Bronchial epithelial cell (primary cell): ENCODE measurements at regions not wholly inside any gene's neighbourhood (a gene's known extent, or its start where the extent isn't known, plus 50 kb on each side); places are given as distances from the start of the nearest gene placed in this dataset.
A peak's percentile ranks its signal among the peaks of the same experiment; 100 is the strongest.
"Not testable (repeated sequence)": the region's sequence is repeated elsewhere in the genome, so short reads cannot be mapped to it uniquely, and the experiment has no call there.

ENCODE experiments used
- DNase-seq: peaks from one replicate; pipeline ENCODE4 v3.0.0-alpha.2; 2010; ENCODE audit warnings: low read depth
- FAIRE-seq: peaks from 2 replicates; lab custom pipeline; 2011; peaks lifted over from hg19 to GRCh38; lab: Jason Lieb, UNC
- H3K27me3 ChIP-seq: 2 replicates; pipeline ENCODE4 v1.5.1; 2011; ENCODE audit warnings: low read length; ENCODE audit not compliant: control insufficient read depth, insufficient read depth
- H3K36me3 ChIP-seq: 2 replicates; pipeline ENCODE4 v1.5.1; 2011; ENCODE audit warnings: low read length; ENCODE audit not compliant: control insufficient read depth, insufficient read depth
- H3K4me3 ChIP-seq: 2 replicates; pipeline ENCODE4 v1.5.1; 2011; ENCODE audit warnings: mild to moderate bottlenecking, low read depth, low read length, control low read depth
- TF ChIP-seq, protein P1 (sequence below): IDR thresholded peaks from 2 replicates; pipeline ENCODE4 v1.5.1; 2011; ENCODE audit warnings: mild to moderate bottlenecking, moderate library complexity, low read length, control low read depth, inconsistent platforms; ENCODE audit not compliant: insufficient read depth, severe bottlenecking

DNA sequence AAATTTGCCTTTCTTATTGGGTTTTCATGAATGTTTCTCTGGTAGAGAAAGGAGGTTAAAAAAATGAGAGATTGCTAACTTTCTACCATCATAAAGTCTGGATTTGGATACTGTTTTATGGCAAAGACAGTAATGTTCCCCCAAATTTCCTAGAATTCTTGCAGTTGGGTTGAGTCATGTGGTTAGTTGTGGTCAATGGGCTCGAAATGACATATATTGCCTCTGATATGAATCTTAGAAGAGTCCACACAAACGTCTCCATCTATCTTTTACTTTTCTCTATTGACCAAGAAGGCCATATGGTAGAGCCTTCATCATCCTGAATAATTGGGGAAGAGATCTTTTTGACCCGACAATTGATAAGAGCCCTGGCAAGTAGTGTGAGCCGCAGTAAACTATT, 119.5 kb upstream of the PMCH start:
- FAIRE-seq (no peak), DNase-seq (no peak)
- TF ChIP-seq, protein P1, sequence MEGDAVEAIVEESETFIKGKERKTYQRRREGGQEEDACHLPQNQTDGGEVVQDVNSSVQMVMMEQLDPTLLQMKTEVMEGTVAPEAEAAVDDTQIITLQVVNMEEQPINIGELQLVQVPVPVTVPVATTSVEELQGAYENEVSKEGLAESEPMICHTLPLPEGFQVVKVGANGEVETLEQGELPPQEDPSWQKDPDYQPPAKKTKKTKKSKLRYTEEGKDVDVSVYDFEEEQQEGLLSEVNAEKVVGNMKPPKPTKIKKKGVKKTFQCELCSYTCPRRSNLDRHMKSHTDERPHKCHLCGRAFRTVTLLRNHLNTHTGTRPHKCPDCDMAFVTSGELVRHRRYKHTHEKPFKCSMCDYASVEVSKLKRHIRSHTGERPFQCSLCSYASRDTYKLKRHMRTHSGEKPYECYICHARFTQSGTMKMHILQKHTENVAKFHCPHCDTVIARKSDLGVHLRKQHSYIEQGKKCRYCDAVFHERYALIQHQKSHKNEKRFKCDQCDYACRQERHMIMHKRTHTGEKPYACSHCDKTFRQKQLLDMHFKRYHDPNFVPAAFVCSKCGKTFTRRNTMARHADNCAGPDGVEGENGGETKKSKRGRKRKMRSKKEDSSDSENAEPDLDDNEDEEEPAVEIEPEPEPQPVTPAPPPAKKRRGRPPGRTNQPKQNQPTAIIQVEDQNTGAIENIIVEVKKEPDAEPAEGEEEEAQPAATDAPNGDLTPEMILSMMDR: no peak
- Histone ChIP-seq H3K27me3 (no peaks in the 10 kb centered on the region), H3K4me3 (no peak overlapping the region), H3K36me3 (no peaks in the 10 kb centered on the region)

DNA sequence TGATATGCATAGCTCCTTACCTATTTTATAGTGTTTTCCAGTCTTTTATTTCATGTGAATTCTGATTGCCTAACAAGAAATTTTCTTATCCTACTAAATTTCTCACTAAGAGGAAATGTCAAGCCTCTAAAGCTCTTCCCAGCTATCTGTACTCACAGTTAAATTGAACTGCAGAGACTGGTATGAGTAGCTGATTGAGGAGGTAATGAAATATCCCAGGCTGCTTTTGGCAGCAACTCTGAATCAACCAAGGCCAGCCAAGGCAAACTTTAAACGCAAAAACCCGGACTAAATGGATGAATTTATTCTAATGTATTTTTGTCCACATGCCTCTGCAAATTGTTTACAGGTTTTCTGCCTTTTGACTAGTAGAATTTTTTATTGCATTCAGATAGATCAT, 119.1 kb upstream of the PMCH start:
- Histone ChIP-seq H3K36me3 (no peaks in the 10 kb centered on the region), H3K4me3 (no peak overlapping the region), H3K27me3 (no peaks in the 10 kb centered on the region)
- FAIRE-seq (no peak), DNase-seq (no peak)
- TF ChIP-seq, protein P1: no peak

DNA sequence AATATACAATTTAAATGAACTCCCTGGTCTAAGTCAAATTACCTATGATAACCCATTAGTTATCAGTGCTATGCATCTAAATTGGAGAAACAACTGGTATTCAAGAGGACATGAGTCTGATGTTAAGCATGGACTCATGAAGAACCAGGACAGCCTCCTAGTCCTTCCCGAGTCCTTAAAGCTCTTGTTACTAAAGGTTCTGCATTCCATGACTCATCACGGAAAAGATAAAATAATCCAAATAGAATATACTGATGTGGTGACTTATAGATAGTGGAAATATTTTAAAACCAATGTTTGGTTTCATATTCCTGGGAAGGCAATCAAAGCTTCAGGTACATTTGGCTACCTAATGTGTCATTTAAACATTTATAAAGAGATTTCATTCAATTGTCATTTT, 117.2 kb upstream of the PMCH start:
- DNase-seq (no peak), FAIRE-seq (no peak)
- TF ChIP-seq, protein P1: no peak
- H3K27me3 ChIP-seq: no peaks in the 10 kb centered on the region
- H3K4me3 ChIP-seq: no peak overlapping the region
- no peaks in the 10 kb centered on the region for H3K36me3 ChIP-seq

DNA sequence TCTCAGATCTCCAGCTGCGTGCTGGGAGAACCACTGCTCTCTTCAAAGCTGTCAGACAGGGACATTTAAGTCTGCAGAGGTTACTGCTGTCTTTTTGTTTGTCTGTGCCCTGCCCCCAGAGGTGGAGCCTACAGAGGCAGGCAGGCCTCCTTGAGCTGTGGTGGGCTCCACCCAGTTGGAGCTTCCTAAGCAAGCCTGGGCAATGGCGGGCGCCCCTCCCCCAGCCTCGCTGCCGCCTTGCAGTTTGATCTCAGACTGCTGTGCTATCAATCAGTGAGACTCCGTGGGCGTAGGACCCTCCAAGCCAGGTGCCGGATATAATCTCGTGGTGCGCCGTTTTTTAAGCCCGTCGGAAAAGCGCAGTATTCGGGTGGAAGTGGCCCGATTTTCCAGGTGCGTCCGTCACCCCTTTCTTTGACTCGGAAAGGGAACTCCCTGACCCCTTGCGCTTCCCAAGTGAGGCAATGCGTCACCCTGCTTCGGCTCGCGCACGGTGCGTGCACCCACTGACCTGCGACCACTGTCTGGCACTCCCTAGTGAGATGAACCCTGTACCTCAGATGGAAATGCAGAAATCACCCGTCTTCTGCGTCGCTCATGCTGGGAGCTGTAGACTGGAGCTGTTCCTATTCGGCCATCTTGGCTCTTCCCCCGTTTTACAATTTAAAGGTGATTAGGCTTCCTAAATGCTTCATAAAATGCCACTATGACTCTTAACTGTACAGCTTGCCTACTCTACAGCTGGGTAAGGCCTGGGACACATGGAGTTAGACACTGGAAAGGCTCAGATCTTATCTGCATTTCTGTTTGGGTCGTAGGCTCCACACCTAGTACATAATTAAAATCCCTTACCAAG, 115.7 kb upstream of the PMCH start:
- not testable (repeated sequence) for H3K4me3 ChIP-seq, FAIRE-seq

DNA sequence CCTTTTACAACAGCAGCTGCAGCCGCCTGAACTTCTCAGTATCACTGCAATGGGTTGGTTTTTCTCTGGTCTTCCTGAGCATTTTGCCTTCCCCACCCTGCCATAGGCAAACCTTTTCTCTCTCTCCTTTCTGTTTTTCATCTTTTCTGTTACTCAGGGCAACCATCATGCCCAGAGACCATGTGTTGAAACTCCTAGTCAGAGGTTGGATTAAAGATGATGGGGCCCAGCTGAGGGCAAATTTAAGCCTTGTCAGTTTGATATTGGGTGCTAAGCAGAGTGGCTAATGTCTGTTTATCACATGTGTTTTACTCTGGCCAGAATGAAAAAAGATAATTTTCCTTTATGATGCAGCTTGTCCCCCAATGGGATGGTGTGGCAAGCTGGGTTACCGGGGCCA, 107.9 kb upstream of the PMCH start:
- Histone ChIP-seq H3K27me3 (no peaks in the 10 kb centered on the region), H3K36me3 (no peaks in the 10 kb centered on the region), H3K4me3 (no peak overlapping the region)
- DNase-seq: no peak
- TF ChIP-seq, protein P1: no peak
- FAIRE-seq: no peak

More for the DNA sequence above, 115.7 kb upstream of the PMCH start:
- DNase-seq, H3K36me3 ChIP-seq, H3K27me3 ChIP-seq: not testable (repeated sequence)

DNA sequence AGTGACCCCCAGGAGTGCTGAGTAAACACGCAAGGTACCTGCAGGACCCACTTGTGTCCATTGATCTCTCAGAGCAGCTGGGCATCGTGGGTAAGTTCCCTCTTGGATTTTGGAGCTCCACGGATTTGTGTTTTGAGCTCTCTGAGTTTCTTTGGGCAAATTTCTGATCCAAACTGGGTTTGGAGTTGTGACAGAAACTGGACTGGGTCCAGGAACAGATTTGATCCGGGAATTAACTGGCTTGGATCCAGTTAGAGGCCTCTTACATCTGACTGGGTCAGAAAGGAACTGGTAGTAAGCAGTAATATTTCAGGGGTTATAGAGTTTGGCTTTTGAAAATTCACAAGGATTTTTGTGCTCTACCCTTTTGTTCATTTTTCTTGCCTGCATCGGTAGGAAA, 107.0 kb upstream of the PMCH start:
- not testable (repeated sequence) for FAIRE-seq, H3K36me3 ChIP-seq, H3K4me3 ChIP-seq, DNase-seq, H3K27me3 ChIP-seq

DNA sequence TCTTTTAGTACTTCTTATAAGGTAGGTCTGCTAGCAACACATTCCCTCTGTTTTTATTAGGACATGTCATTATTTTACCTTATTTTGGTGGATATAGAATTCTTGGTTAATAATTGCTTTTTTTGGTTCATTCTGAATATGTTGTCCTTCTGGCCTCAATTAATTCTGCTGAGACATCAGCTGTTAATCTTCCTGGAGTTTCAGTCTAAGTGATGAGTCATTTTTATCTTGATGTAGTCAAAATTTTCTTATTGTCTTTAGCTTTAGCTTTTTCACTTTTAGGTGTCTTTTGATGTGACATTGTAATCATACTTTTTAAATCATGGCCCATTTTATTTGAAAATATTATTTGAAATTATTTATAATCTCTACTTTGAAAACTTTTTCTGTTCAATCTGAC, 104.9 kb upstream of the PMCH start:
- FAIRE-seq (no peak), DNase-seq (peak; percentile 37)
- TF ChIP-seq, protein P1: no peak
- Histone ChIP-seq H3K27me3 (no peaks in the 10 kb centered on the region), H3K36me3 (no peaks in the 10 kb centered on the region), H3K4me3 (no peak overlapping the region)
